Erythroblast (primary cell): ENCODE measurements at regions not wholly inside any gene's neighbourhood (a gene's known extent, or its start where the extent isn't known, plus 50 kb on each side); places are given as distances from the start of the nearest gene placed in this dataset.

Source experiments
- GATA1 ChIP-seq: IDR thresholded peaks from 2 replicates; pipeline ENCODE4 v1.6.1; 2011; ENCODE audit warnings: low read depth, mild to moderate bottlenecking, control low read depth, low read length, moderate library complexity
- POLR2A ChIP-seq: IDR thresholded peaks from 2 replicates; pipeline ENCODE4 v1.6.1; 2011; ENCODE audit warnings: mild to moderate bottlenecking, low read length

DNA sequence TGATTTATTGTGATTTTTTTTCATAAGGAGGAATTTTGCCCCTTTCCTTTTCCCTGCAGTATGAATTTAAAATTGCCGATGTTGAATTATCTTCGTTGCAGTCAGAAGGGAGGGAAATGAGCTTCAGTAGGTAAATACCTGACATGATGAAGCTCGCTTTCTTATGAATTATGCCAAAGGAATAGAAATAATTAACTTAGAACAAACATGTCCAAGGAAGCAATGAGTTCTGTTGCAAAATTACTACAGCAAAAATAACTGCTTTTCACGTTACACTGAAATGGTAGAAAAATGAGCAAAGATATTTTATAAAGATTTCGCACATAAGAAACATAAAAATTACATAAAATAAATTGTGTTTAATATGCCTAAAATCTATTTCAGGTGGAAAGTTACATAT lies 91.1 kb upstream of the ZNF804A start:
- TF ChIP-seq POLR2A, result no peak
- no peak for TF ChIP-seq GATA1
